ENCODE measurements at regions not wholly inside any gene's neighbourhood (a gene's known extent, or its start where the extent isn't known, plus 50 kb on each side); places are given as distances from the start of the nearest gene placed in this dataset.
"Not testable (repeated sequence)": the region's sequence is repeated elsewhere in the genome, so short reads cannot be mapped to it uniquely, and the experiment has no call there.

DNA sequence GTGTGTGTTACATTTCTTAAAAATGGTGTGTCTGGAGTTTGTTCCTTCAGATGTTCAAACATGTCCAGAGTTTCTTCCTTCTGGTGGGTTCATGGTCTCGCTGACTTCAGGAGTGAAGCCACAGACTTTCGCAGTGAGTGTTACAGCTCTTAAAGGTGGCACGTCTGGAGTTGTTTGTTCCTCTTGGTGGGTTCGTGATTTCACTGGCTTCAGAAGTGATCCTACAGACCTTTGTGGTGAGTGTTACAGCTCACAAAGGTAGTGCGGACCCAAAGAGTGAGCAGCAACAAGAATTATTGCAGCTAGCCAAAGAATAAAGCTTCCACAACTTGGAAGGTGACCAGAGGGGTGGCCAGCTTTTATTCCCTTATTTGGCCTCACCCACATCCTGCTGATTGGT, 183.7 kb downstream of the COPRS start:
- DNase-seq = not testable (repeated sequence)

DNA sequence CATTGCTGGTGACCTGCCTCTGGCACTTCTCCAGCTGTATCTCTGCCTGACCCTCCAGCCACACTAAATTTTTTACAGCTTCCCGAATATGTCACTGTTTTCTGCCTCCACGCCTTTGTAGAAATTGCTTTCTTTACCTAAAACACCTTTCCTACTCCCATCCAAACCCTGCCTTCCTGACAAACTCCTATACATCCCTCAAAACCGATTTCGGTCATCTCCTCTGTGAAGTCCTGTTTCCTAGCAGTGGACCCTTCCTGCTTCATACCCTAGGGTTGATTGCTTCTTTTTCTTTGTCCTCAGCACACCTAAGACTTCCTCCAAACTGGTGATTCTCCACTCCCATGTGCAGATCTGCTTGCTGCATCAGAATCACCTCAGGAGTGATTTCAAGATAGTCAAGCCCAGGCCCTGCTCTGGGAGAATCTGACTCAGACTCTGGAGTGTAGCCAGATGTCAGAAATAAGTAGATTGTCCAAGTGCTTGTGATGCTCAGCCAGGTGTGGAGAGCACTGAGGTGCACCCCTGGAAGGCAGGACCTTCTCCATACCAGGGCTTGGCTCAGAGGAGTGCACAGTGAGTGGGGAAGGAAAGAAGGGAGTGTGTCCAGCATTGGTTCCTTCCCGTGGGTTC, 184.2 kb downstream of the COPRS start:
- DNase-seq = no peak

DNA sequence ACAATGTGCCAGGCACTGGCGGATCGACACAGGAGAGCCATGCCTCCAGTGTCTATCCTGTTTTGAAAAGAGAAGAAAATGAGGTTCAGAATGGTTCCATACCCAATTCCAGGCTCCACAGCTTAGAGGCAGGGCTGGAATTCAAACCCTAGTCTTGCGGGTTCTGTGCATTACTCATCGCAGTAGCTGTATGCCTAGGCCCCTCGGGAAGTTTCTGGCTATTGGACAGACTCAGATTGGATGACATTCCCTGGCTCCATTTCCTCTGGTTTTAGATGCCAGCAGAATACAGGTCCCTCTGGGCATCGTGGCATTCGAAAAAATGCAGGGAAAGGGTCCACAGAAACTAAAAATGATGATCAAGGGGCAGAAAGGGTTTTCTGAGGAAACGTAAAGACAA, 184.7 kb downstream of the COPRS start:
- no peak for DNase-seq

DNA sequence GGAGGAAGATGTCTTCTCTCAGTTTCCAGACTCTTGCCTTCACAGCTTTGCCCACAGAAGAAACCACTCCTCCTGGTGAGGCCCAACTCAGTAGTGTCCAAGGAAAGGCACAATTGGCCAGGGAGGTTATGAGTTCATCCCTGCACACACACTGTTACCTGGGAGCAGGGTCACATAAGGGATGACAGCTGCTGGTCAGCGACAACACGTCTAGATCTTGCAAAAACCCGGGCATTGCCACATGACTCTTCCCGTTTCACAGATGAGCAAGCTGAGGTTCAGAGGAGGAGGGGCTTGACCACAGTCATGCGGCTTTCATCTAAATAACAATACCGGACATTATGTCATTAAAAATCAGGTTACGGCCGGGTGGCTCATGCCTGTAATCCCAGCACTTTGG, 186.0 kb downstream of the COPRS start:
- peak in 1 of 2 donors; percentile 3 for DNase-seq

DNA sequence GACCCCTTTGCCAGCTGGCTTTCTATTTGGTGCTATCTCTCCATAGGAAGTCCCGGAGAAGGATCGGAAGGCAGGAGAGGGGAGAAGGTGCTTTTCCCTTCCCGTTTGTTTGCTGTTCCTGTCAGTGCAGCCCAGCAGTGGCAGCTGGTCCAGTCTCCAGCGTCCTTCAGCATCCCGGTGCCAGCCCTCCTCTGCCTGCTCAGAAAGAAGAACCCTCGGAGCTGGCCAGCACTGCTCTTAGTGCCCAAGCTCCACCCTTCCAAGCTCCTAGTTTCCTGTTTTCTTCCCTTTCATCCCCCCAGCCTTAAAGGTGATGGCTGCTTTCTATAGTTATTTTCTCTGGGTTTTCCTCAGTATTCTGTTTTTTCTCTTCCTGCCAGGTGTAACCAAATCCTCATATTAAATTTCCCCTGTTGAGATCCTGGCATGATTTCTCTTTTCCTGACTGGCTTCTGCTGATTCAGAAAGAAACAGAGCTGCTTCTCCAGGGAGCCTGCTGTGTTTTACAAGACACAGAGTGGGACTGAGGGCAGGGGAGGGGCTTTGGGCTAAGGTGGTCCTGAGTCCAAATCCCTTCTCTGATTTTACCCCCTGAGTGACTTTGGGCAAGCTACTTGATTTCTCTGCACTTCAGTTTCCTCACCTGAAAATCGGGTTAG, 186.8 kb downstream of the COPRS start:
- no peak for DNase-seq

DNA sequence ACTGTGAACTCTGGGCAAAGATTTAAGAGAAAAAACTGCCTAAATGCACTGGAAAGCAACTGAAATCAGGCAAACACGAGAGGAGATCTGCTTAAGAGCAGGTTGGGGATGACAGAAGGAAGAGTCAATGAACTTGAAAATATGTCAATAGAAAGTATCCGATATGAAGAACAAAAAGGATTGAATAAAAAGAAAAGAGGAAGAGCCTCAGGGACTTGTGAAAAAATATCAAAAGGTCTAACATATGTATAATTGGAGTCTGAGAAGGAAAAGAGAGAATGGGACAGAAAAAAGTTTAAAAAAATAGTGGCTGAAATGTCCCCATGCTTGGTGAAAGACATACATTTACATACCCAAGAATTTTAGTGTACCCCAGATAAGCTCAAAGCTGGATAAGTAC, 195.5 kb downstream of the COPRS start:
- peak in 1 of 2 donors; percentile 2 for DNase-seq

DNA sequence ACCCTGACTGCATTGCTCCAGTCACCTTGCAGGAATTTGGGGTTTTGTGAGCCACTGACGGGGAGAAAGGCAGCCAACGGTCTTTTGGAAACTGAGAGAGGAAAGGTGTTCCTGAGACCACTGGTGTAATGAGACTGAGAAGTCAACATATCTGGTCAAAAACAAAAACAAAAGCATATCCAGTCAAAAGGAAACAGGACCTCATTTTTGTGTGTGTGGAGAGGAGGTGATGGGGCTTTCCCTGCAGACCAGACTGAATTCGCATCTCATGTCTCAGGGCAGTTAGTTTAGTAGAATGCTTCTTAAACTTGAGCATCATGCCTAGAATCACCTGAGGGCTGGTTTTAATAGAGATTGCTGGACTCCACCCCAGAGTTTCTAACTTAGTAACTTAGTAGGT, 198.4 kb downstream of the COPRS start:
- DNase-seq = no peak

DNA sequence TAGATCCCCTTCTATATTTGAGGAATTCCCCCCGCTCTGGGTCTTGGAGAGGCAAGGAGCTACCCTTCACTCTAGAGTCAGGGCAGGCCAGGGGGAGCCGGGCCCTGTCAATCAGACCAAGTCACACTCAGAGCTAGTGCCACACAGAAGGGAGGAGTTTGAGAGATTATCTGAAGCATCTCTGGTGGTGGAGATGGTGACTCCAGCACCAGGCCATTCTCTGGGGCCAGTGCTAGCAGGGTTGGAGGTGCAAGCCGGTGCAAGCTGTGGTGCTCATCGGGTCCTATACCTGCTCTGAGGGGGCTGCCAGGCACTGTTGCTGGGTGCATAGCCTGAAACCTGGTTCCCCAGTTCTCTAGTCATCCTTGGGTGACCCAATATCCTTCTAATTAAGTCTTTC, 201.2 kb downstream of the COPRS start:
- no peak for DNase-seq

DNA sequence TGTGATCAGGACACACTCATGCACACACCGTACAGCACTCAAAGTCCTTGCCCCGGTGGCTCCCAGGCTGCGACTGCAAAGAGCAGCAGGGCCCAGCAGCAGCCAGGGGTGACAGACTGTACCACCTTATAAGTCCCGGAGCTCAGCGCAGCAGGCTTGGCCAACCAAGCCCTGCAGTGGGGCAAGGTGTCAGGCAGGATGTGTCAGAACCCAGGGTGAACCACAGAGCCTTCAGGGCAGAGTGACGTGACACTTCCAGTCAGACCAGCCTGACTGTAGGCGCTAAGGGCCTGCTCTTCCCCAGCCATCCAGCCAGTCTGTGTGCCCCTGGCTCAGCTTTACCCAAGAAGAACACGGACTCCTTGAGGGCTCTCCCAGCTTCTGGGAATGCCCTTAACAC, 204.1 kb downstream of the COPRS start:
- DNase-seq = no peak

DNA sequence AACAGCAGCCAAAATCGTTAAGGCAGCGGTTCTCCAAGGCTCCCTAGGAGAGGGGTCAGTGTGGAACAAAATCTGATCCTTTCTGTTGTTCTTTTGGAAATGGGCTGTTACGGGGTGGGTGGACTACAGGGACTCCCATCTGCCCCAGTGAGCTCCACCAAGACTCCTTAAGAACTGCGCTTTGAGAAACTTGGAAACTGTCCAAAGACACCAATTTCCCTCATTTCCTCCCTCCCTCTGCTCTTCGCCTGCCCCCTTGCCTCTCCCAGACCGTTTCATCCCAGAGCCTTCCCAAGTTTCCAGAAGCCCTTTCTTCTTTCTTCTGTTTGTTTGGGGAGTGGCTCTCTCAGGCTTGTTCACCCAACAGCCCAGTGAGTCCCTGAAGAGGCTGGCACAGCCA, 205.4 kb downstream of the COPRS start:
- DNase-seq = no peak

DNA sequence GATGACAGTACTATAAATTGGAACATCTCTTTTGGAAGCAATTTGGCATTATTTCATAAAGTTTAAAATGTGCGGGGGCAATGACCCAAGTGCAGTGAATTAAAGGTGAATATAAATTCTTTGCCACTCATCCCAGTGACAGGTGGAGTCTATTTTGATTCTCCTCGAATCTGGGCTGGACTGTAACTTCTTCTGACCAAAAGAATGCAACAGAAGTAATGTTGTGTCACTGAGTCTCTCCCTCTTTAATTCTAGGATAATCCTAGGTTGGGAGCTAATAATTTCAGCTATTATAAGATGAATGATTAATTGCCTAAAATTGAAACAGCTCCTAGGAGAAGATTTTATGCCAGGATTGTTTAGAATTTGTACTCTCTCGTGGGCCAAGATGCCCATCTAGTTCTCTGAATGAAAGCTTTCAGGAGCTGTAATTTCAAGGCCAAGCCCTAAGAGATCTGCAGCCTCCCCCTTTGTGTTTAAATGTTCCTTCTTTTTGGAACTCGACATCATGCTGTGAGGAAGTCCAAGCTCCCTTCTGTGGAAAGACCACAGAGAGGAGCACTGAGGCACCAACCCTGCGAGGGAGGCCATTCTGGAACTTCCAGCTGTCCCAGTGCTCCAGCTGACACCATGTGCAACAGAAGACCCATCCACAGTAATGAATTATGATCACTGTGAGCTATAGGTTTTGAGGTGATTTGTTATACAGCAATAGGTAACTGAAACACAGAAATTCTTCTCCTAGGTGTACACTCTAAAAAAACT, 208.1 kb downstream of the COPRS start:
- DNase-seq = no peak

DNA sequence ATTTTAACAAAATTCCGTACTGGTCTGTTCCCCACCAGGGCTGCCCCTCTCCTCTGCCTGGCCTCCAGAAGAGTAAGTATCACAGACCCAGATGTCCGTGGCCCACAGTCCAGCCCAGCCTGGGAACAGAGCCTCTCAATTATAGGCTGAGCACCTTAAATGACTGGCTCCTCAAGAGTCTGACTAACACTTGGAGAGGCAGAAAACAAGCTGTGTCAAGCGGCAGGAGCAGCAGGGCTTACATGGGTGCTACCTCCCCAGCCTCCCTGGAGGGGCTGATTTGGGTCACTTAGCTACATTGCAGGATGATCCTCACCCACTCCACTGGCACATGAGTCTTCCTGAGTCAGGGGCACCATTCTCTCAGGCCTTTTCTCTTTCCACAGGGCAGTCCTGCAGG, 209.7 kb downstream of the COPRS start:
- DNase-seq = no peak

DNA sequence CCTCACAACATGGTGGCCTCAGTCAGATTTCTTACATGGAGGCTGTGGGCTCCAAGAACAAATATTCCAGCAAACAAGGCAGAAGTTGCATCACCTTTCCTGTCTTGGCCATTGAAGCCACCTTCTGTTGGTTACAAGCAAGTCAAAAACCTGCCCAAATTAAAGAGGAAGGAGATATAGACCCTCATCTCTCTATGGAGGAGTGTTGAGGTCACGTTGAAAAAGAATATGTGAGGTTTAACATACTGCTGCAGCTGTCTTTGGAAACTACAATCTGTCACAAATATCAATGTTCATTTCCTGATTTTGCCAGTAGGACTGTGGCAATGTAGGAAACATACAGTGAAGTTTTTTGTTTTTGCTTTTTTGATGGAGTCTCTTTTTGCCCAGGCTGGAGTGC, 211.4 kb downstream of the COPRS start:
- no peak for DNase-seq

DNA sequence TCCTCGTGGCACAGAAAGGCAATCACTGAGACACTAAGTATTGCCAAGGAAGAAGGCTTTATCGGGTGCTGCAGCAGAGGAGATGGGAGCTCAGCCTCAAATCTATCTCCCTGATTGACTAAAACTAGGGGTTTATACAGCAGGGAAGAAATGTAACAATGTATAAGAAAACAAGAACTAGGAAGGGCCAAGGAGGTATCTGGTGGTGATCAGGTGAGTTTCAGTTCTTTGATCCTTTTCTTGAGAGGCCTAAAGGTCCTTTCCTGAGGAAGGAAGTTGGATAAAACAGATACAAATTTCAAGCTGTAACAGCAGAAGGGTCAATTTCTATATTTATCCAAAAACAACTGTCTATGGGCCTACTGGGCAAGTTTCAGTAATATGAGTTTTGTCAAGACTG, 212.4 kb downstream of the COPRS start:
- DNase-seq = no peak

DNA sequence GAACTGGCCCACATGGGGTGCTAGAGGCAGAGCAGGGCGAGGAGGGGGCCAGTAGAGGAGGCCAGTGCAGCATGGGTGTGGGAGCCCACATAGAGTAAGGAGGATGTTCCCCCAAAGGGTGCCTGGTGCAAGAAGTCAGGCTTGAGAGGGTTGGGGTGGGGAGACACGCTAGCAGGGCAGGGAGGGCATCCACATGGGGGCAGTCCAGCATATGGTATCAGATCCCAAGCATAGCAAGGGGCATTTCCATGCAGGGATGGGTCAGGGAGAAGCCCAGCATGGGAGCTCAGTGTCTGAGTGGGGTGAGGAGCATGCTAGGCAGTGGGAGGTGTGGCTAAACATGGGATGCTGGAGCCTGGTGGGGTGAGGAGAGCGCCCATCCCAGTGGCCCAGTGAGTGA, 213.7 kb downstream of the COPRS start:
- DNase-seq = peak in 1 of 2 donors; percentile 5

DNA sequence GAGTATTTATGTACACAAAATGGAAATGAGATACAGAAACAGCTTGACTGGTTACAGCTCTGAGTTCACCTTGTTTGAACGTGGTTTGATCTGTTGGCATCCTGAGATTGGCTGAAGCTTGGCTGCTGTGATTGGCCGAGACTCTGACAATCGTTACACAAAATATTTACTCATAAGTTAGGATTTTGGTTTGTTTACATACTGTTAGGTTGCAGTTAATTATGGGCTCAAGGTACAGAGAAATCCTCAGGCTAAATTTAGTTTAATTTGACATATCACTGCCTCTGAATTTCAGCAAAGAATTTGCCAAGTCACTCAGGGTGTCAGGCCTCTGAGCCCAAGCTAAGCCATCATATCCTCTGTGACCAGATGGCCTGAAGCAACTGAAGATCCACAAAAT, 227.3 kb downstream of the COPRS start:
- no peak for DNase-seq

DNA sequence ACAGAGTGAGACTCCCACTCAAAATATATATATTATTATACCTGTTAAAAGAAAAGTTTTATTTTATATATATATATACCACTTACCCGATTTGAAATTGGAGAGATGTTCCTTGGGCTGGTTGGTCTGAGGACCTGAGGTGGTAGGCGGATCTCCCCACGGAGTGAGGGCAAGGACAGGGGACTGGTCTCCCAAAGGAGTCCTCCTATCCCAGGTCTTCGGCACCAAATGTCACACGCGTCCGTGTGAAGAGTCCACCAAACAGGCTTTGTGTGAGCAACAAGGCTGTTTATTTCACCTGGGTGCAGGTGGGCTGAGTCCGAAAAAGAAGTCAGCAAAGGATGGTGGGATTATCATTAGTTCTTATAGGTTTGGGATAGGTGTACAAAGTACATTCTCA, 228.2 kb downstream of the COPRS start:
- DNase-seq = not testable (repeated sequence)

DNA sequence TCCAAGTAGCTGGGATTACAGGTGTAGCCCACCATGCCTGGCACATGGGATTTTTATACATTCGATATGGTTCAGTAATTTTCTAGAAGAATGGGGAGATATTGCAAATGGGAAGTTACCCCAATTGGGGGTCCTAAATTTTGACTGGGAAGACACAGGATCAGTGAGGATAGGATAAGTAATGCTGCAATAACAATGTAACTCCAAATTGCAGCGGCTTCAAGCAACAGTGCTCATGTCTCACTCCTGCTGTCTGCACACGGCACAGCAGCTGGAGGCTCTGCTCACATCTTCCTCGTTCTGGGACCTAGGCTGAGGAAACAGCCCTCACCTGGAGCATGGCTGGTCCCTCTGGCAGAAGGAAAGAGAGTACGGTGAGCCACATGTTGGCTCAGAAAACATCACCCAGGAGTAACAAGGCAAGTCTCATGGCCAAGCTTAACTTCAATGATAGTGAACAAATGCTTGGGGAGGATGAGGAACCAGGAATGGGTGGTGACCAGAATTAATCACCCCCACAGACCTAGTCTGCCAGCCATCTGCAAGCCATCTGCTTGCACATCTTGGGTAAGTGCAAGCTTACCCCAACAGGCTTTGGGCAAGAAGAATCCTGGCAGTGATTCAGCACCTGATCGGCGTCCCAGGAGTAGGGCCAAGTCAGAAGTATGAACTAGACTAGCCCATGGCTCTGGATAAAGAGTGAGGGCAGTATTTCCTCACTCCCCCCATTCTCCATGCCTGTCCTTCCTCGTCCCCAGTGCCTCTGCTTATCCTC, 229.2 kb downstream of the COPRS start:
- DNase-seq = no peak

DNA sequence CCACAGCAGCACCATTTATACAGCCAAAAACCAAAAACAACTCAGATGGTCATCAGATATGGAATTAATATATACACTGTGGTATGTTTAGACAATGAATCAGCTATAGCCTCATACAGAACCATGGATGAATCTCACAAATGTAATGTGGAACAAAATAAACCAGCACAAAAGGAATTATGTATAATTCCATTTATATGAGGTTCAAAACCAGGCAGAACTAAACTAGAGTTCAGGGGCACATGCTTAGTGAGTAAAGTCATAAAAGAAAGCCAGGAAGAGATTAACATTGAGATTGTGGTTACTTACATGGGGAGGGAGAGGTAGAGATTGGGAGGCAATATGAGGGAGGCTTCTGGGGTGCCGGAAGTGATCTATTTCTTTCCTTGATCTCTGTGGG, 231.1 kb downstream of the COPRS start:
- no peak for DNase-seq

DNA sequence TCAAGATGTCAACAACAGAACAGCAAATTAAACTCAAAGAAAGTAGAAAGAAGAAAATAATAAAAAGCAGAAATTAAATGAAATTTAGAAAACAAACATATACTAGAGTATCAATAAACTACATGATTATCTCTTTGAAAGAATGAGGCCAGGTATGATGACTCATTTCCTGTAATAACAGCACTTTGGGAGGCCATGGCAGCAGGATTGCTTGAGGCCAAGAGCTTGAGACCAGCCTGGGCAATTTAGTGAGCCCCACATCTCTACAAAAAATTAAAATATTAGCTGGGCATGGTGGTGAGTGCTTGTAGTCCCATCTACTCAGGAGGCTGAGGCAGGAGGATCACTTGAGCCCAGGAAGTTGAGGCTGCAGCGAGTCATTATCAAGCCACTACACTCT, 232.5 kb downstream of the RAB11FIP4 start:
- no peak for DNase-seq

DNA sequence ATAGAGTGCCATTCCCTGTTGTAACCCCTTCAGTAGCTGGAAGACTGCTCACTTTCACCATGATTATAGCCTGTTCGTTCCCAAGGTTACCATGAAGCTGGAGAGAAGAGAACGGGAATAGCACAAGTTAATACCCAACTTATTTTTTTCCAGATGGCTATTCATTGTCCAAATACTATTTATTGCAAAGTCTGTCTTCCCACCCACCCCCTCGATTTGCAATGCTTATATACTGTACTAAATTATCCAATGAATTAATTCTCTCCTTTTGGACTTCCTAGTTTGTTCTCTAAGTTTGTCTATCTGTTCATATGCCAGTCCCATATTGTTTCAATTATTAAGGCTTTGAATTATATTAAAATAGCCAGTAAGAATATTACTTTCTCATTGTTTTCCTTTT, 231.0 kb downstream of the RAB11FIP4 start:
- no peak for DNase-seq

DNA sequence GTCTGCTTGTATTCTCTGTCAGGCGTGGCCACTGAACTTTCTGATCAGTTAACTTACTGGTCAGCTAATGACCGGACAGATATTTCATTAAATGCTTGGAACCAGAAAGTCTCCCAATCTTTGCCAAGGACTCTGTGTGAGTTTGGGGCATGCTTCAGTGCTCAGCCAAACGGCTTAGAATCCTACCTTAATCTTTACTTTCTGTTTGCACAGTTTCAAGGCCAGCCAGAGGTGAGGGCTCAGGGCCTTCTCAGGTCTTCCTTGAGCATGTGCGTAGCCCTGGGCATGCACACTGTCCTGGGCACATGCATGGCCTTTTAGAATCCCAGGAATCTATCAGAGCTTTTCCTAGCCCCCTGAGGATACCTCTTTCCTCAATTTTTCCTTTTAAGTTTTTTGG, 230.1 kb downstream of the RAB11FIP4 start:
- no peak for DNase-seq

DNA sequence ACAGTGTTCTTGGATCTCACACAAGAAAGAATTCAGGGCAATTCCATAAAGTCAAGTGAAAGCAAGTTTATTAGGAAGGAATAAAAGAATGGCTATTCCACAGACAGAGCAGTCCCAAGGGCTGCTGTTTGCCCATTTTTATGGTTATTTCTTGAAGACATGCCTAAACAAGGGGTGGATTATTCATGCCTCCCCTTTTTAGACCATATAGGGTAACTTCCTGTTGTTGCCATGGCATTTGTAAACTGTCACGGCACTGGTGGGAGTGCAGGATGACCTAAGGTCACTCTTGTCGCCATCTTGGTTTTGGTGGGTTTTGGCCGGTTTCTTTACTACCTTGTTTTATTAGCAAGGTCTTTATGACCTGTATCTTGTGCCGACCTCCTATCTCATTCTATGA, 219.6 kb downstream of the RAB11FIP4 start:
- DNase-seq = not testable (repeated sequence)
